Activated naive CD4-positive, alpha-beta T cell treated with anti-CD3 and anti-CD28 coated beads for 36 hours (primary cell): ENCODE measurements at regions not wholly inside any gene's neighbourhood (a gene's known extent, or its start where the extent isn't known, plus 50 kb on each side); places are given as distances from the start of the nearest gene placed in this dataset.

Experiments
- CTCF ChIA-PET: fragments of 350-600 bp; sonication (Branson Sonifier 250); formaldehyde crosslinking; loops from one replicate; lab custom pipeline; 2021; ENCODE audit warnings: antibody characterized with exemption; lab: Charles Lee
- DNase-seq: peaks from one replicate; pipeline ENCODE4 v3.0.0-alpha.2; 2020
- H3K27ac Mint-ChIP-seq: one replicate; pipeline ENCODE4 v1.8.0; 2021; ENCODE audit warnings: mild to moderate bottlenecking, mixed read lengths
- H3K27me3 Mint-ChIP-seq: one replicate; pipeline ENCODE4 v1.8.0; 2021; ENCODE audit warnings: low read depth, mixed read lengths
- H3K36me3 Mint-ChIP-seq: one replicate; pipeline ENCODE4 v1.8.0; 2021; ENCODE audit warnings: low read depth, mixed read lengths
- H3K4me1 Mint-ChIP-seq: one replicate; pipeline ENCODE4 v1.8.0; 2021; ENCODE audit warnings: low read depth, mixed read lengths
- H3K4me3 Mint-ChIP-seq: one replicate; pipeline ENCODE4 v1.8.0; 2021; ENCODE audit warnings: mild to moderate bottlenecking, moderate library complexity, mixed read lengths
- H3K9me3 Mint-ChIP-seq: one replicate; pipeline ENCODE4 v1.8.0; 2021; ENCODE audit warnings: mixed read lengths
- intact Hi-C: fragments of 100-400 bp; cut with micrococcal nuclease; formaldehyde crosslinking; loops from one replicate; pipeline ENCODE4 v1.15.1; 2023

GRCh38 chr9:17060450-17060849, 74.4 kb upstream of the CNTLN start:
- no peak for DNase-seq
- intact Hi-C loops, result loop anchor here (10.0 kb wide), 1 partner anchor 1186 kb away; no protein-coding TSS in a partner anchor
- Mint-ChIP-seq H3K27ac (no peak overlapping the region), H3K36me3 (no peaks in the 10 kb centered on the region), H3K27me3 (no peaks in the 10 kb centered on the region), H3K9me3 (peaks cover 7% of the 10 kb centered on the region), H3K4me3 (no peak overlapping the region), H3K4me1 (no peaks in the 10 kb centered on the region)
- CTCF ChIA-PET, result no interaction called here

GRCh38 chr9:17059465-17059864, 75.4 kb upstream of the CNTLN start:
- H3K9me3 Mint-ChIP-seq, result peaks cover 11% of the 10 kb centered on the region
- CTCF ChIA-PET, result no interaction called here
- no peak overlapping the region for H3K4me3 Mint-ChIP-seq
- H3K36me3 Mint-ChIP-seq, result no peaks in the 10 kb centered on the region
- no peaks in the 10 kb centered on the region for H3K4me1 Mint-ChIP-seq
- DNase-seq, result no peak
- intact Hi-C loops, result no loop called here
- no peak overlapping the region for H3K27ac Mint-ChIP-seq
- no peaks in the 10 kb centered on the region for H3K27me3 Mint-ChIP-seq

GRCh38 chr9:17057729-17058128, 77.1 kb upstream of the CNTLN start:
- H3K9me3 Mint-ChIP-seq, result peaks cover 11% of the 10 kb centered on the region
- CTCF ChIA-PET, result interaction anchor here (0.5 kb wide), 1 partner anchor 179 kb away, joined by 3 read pairs; no protein-coding TSS in a partner anchor
- intact Hi-C loops, result no loop called here
- no peak overlapping the region for H3K4me3 Mint-ChIP-seq
- no peaks in the 10 kb centered on the region for H3K27me3 Mint-ChIP-seq
- H3K36me3 Mint-ChIP-seq, result no peaks in the 10 kb centered on the region
- no peak overlapping the region for H3K27ac Mint-ChIP-seq
- H3K4me1 Mint-ChIP-seq, result no peaks in the 10 kb centered on the region
- DNase-seq, result no peak

GRCh38 chr9:17052626-17053025, 82.2 kb upstream of the CNTLN start:
- intact Hi-C loops, result no loop called here
- H3K36me3 Mint-ChIP-seq, result no peaks in the 10 kb centered on the region
- no peak overlapping the region for H3K27ac Mint-ChIP-seq
- peaks cover 11% of the 10 kb centered on the region for H3K9me3 Mint-ChIP-seq
- H3K4me3 Mint-ChIP-seq, result no peak overlapping the region
- no peak for DNase-seq
- CTCF ChIA-PET, result interaction anchor here (1.7 kb wide), 1 partner anchor 10 kb away, joined by 4 read pairs; no protein-coding TSS in a partner anchor
- H3K4me1 Mint-ChIP-seq, result no peaks in the 10 kb centered on the region
- no peaks in the 10 kb centered on the region for H3K27me3 Mint-ChIP-seq

- Mint-ChIP-seq H3K36me3 (no peaks in the 10 kb centered on the region), H3K9me3 (peaks cover 5% of the 10 kb centered on the region), H3K4me1 (no peaks in the 10 kb centered on the region), H3K27me3 (no peaks in the 10 kb centered on the region), H3K27ac (no peak overlapping the region), H3K4me3 (no peak overlapping the region)
- intact Hi-C loops, result no loop called here
- CTCF ChIA-PET, result no interaction called here
- DNase-seq, result no peak
Measured at GRCh38 chr9:17045381-17045940, 89.4 kb upstream of the CNTLN start.

- Mint-ChIP-seq H3K4me3 (no peak overlapping the region), H3K27ac (no peak overlapping the region), H3K36me3 (no peaks in the 10 kb centered on the region), H3K4me1 (no peaks in the 10 kb centered on the region), H3K27me3 (no peaks in the 10 kb centered on the region), H3K9me3 (peaks cover 8% of the 10 kb centered on the region)
- CTCF ChIA-PET, result interaction anchor here (0.7 kb wide), 1 partner anchor 132 kb away, joined by 3 read pairs; no protein-coding TSS in a partner anchor
- intact Hi-C loops, result no loop called here
- DNase-seq, result no peak
Measured at GRCh38 chr9:17031546-17031945, 103.3 kb upstream of the CNTLN start.

- DNase-seq, result no peak
- Mint-ChIP-seq H3K27me3 (no peaks in the 10 kb centered on the region), H3K27ac (no peak overlapping the region), H3K9me3 (peaks cover 8% of the 10 kb centered on the region), H3K4me3 (no peak overlapping the region), H3K4me1 (no peaks in the 10 kb centered on the region), H3K36me3 (no peaks in the 10 kb centered on the region)
- intact Hi-C loops, result no loop called here
- CTCF ChIA-PET, result interaction anchor here (0.7 kb wide), 1 partner anchor 75 kb away, joined by 3 read pairs; no protein-coding TSS in a partner anchor
Measured at GRCh38 chr9:17025281-17025680, 109.6 kb upstream of the CNTLN start.

- Mint-ChIP-seq H3K27ac (no peak overlapping the region), H3K9me3 (peaks cover 10% of the 10 kb centered on the region), H3K4me1 (no peaks in the 10 kb centered on the region), H3K27me3 (no peaks in the 10 kb centered on the region), H3K36me3 (no peaks in the 10 kb centered on the region), H3K4me3 (no peak overlapping the region)
- intact Hi-C loops, result no loop called here
- DNase-seq, result no peak
- CTCF ChIA-PET, result no interaction called here
Measured at GRCh38 chr9:17024129-17024528, 110.7 kb upstream of the CNTLN start.

- intact Hi-C loops, result no loop called here
- Mint-ChIP-seq H3K27ac (no peak overlapping the region), H3K4me3 (no peak overlapping the region), H3K36me3 (no peaks in the 10 kb centered on the region), H3K4me1 (no peaks in the 10 kb centered on the region), H3K27me3 (no peaks in the 10 kb centered on the region), H3K9me3 (peaks cover 12% of the 10 kb centered on the region)
- CTCF ChIA-PET, result interaction anchor here (0.6 kb wide), 1 partner anchor 112 kb away, joined by 3 read pairs; no protein-coding TSS in a partner anchor
- DNase-seq, result no peak
Measured at GRCh38 chr9:17021387-17021970, 113.4 kb upstream of the CNTLN start.

GRCh38 chr9:17019398-17019797, 115.4 kb upstream of the CNTLN start:
- Mint-ChIP-seq H3K4me1 (no peaks in the 10 kb centered on the region), H3K9me3 (peaks cover 12% of the 10 kb centered on the region), H3K36me3 (no peaks in the 10 kb centered on the region), H3K4me3 (no peak overlapping the region), H3K27ac (no peak overlapping the region), H3K27me3 (no peaks in the 10 kb centered on the region)
- intact Hi-C loops, result no loop called here
- CTCF ChIA-PET, result no interaction called here
- no peak for DNase-seq

- no peak for DNase-seq
- no peak overlapping the region for H3K4me3 Mint-ChIP-seq
- H3K36me3 Mint-ChIP-seq, result no peaks in the 10 kb centered on the region
- H3K27me3 Mint-ChIP-seq, result no peaks in the 10 kb centered on the region
- peaks cover 7% of the 10 kb centered on the region for H3K9me3 Mint-ChIP-seq
- no peaks in the 10 kb centered on the region for H3K4me1 Mint-ChIP-seq
- no peak overlapping the region for H3K27ac Mint-ChIP-seq
- CTCF ChIA-PET, result no interaction called here
- intact Hi-C loops, result no loop called here
Measured at GRCh38 chr9:17018540-17019196, 116.2 kb upstream of the CNTLN start.

- no peak for DNase-seq
- no peaks in the 10 kb centered on the region for H3K4me1 Mint-ChIP-seq
- CTCF ChIA-PET, result no interaction called here
- H3K27ac Mint-ChIP-seq, result no peak overlapping the region
- peaks cover 7% of the 10 kb centered on the region for H3K9me3 Mint-ChIP-seq
- H3K4me3 Mint-ChIP-seq, result no peak overlapping the region
- no peaks in the 10 kb centered on the region for H3K27me3 Mint-ChIP-seq
- intact Hi-C loops, result no loop called here
- H3K36me3 Mint-ChIP-seq, result no peaks in the 10 kb centered on the region
Measured at GRCh38 chr9:17017931-17018491, 116.8 kb upstream of the CNTLN start.
